ENCODE measurements at regions not wholly inside any gene's neighbourhood (a gene's known extent, or its start where the extent isn't known, plus 50 kb on each side); places are given as distances from the start of the nearest gene placed in this dataset.

GRCh38 chr2:125207431-125207830 is 1182.3 kb downstream of the CNTNAP5 start:
- Histone ChIP-seq H3K27ac (ENCODE audit: extremely low read length, insufficient read depth, low read length) (no peak overlapping the region), H2AFZ (ENCODE audit: low read length) (no peak overlapping the region), H3K79me2 (ENCODE audit: insufficient read depth, low read length) (no peaks in the 10 kb centered on the region), H3K36me3 (replicated peaks in 1 of 2; ENCODE audit: control insufficient read depth in 1 of 2, insufficient read depth in 2 of 2, low read length in 2 of 2) (no peaks in the 10 kb centered on the region), H3K4me3 (replicated peaks in 1 of 3; ENCODE audit: insufficient read depth in 1 of 3, low read depth in 2 of 3, low read length in 3 of 3) (no peak overlapping the region), H4K20me1 (ENCODE audit: insufficient read depth, low read length) (no peaks in the 10 kb centered on the region), H3K27me3 (ENCODE audit: control insufficient read depth in 1 of 2, insufficient read depth in 2 of 2, low read length in 2 of 2) (no peaks in the 10 kb centered on the region), H3K4me1 (ENCODE audit: insufficient read depth, low read length) (no peaks in the 10 kb centered on the region), H3K4me2 (ENCODE audit: low read depth, low read length) (no peak overlapping the region), H3K9ac (ENCODE audit: insufficient read depth, low read depth, low read length) (no peak overlapping the region), H3K9me3 (ENCODE audit: low read length) (peaks cover 74% of the 10 kb centered on the region)
- no peak for TF ChIP-seq CAMTA2 (CRISPR knock-in tag; IDR thresholded peaks at IDR 0.05; ENCODE audit: borderline replicate concordance)
- no peak for TF ChIP-seq SYNCRIP (IDR thresholded peaks at IDR 0.05; ENCODE audit: insufficient read depth, low read depth, low read length)
- no peak for TF ChIP-seq ZNF142 (CRISPR knock-in tag; IDR thresholded peaks at IDR 0.05)
- no peak for TF ChIP-seq ZXDC (CRISPR knock-in tag; IDR thresholded peaks at IDR 0.05)
- no peak for TF ChIP-seq CEBPG (CRISPR knock-in tag; IDR thresholded peaks at IDR 0.05)
- POLR2A ChIA-PET = no interaction called here
- in situ Hi-C loops (cut with HindIII; ENCODE audit: extremely low pct_ligation_motif_present, low pct_unique_long_range_greater_than_20kb) = no loop called here
- intact Hi-C loops (cut with micrococcal nuclease; ENCODE audit: unreplicated experiment) = no loop called here
- no peak for FAIRE-seq
- no TSS peak for BruUV-seq (replicated peaks)
- 2% methylated on average over 3 of the region's 3 CpGs for WGBS (ENCODE audit: low lambda C conversion rate)
- no peak for ATAC-seq
- DNase-seq (ENCODE audit: low spot score) = no peak
- CTCF ChIA-PET (ENCODE audit: low intra/inter-chr PET ratio, low total read pairs) = no interaction called here

All from HepG2 (cell line).